ENCODE measurements at regions not wholly inside any gene's neighbourhood (a gene's known extent, or its start where the extent isn't known, plus 50 kb on each side); places are given as distances from the start of the nearest gene placed in this dataset.

DNA sequence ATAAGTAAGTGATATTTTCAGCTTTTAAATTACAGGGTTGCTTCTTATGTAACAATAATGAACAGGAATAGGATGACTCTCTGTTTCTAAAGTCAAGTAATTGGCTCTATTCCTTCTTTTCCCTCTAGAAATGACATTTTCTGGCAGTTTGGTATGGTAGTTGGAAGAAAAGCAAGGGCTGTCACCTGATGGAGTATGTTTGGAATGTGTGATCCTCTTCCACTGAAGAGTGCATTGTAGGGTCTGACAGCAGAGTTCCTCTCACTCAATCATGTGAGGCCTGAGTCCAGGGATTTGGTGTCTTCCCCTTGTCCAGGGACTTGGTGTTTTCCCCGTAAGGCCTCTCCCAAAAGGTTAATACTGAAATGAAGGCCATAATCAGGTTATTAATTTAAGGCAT is 233.8 kb upstream of the FBXL7 start:
- Histone ChIP-seq H3K9ac (ENCODE audit: low read length) (no peak overlapping the region), H3K27me3 (replicated peaks in 1 of 4; ENCODE audit: control extremely low read depth in 1 of 4, control insufficient read depth in 3 of 4, insufficient read depth in 4 of 4, low read length in 3 of 4) (no peaks in the 10 kb centered on the region), H3K9me3 (ENCODE audit: control extremely low read depth in 1 of 3, control insufficient read depth in 2 of 3, insufficient read depth in 1 of 3, low read length in 2 of 3) (peaks cover 0 to 4% (median under 1%) of the 10 kb centered on the region in 3 donors), H3K4me2 (replicated peaks; ENCODE audit: low read depth, low read length, poor library complexity, severe bottlenecking) (no peak overlapping the region), H3K4me1 (ENCODE audit: control insufficient read depth in 2 of 2, insufficient read depth in 2 of 2, low read length in 2 of 2) (no peaks in the 10 kb centered on the region), H3K79me2 (ENCODE audit: control insufficient read depth, insufficient read depth, low read length) (no peaks in the 10 kb centered on the region), H3K4me3 (ENCODE audit: control extremely low read depth in 1 of 5, extremely low read depth in 1 of 5, insufficient read depth in 1 of 5, low read depth in 2 of 5, low read length in 4 of 5) (no peak overlapping the region), H3K36me3 (replicated peaks in 1 of 2; ENCODE audit: control extremely low read depth in 1 of 2, control insufficient read depth in 1 of 2, extremely low read depth in 1 of 2, insufficient read depth in 2 of 2, low read length in 1 of 2) (no peaks in the 10 kb centered on the region), H4K20me1 (ENCODE audit: control insufficient read depth, insufficient read depth, low read length, poor library complexity, severe bottlenecking) (no peaks in the 10 kb centered on the region), H2AFZ (ENCODE audit: insufficient read depth, low read depth, low read length, poor library complexity, severe bottlenecking) (no peak overlapping the region), H3K27ac (ENCODE audit: low read length in 2 of 2) (no peak overlapping the region)
- no peak overlapping the region for H3K27ac Mint-ChIP-seq
- ATAC-seq (ENCODE audit: low read depth) (no peak), DNase-seq (no peak)
- no CpG with 5 or more reads among the region's 1 CpG for WGBS (ENCODE audit: insufficient coverage)
- ChIA-PET POLR2A (no interaction called here), CTCF (no interaction called here)
- no peaks in the 10 kb centered on the region for H3K27me3 Mint-ChIP-seq
- H3K4me1 Mint-ChIP-seq, result no peaks in the 10 kb centered on the region
- no peak overlapping the region for H3K4me3 Mint-ChIP-seq
- intact Hi-C loops (cut with micrococcal nuclease), result no loop called here
- TF ChIP-seq EZH2 (IDR thresholded peaks at IDR 0.05; ENCODE audit: borderline replicate concordance, insufficient read depth, low read depth, low read length, poor library complexity, severe bottlenecking), result no peak
- TF ChIP-seq, protein P1, sequence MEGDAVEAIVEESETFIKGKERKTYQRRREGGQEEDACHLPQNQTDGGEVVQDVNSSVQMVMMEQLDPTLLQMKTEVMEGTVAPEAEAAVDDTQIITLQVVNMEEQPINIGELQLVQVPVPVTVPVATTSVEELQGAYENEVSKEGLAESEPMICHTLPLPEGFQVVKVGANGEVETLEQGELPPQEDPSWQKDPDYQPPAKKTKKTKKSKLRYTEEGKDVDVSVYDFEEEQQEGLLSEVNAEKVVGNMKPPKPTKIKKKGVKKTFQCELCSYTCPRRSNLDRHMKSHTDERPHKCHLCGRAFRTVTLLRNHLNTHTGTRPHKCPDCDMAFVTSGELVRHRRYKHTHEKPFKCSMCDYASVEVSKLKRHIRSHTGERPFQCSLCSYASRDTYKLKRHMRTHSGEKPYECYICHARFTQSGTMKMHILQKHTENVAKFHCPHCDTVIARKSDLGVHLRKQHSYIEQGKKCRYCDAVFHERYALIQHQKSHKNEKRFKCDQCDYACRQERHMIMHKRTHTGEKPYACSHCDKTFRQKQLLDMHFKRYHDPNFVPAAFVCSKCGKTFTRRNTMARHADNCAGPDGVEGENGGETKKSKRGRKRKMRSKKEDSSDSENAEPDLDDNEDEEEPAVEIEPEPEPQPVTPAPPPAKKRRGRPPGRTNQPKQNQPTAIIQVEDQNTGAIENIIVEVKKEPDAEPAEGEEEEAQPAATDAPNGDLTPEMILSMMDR (IDR thresholded peaks at IDR 0.05), result no peak
- no peaks in the 10 kb centered on the region for H3K9me3 Mint-ChIP-seq (ENCODE audit: insufficient read depth)

DNA sequence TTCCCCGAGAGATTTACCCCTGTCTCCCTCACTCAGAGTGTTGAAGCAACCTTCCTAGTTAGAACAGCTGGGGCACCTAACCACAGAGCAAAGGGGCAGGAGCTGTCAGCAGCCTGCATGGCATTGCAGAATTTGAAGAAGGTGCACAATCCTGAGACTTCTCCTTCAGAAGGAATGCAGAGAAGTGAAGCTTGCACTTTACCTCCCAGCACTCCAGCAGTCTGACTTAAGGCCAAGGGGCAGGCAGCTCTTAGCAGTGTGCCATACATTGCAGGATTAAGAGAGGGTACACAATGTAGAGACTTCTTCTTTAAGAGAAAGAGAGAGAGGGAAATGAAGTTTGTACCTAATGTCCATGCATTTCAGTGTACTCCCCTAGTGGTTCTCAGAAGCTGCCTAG is 236.0 kb upstream of the FBXL7 start:
- no peak overlapping the region for H3K27ac Mint-ChIP-seq
- H3K4me2 ChIP-seq (replicated peaks; ENCODE audit: low read depth, low read length, poor library complexity, severe bottlenecking), result no peak overlapping the region
- H3K27me3 Mint-ChIP-seq, result no peaks in the 10 kb centered on the region
- no peak overlapping the region for H2AFZ ChIP-seq (ENCODE audit: insufficient read depth, low read depth, low read length, poor library complexity, severe bottlenecking)
- H3K4me3 ChIP-seq (ENCODE audit: control extremely low read depth in 1 of 5, extremely low read depth in 1 of 5, insufficient read depth in 1 of 5, low read depth in 2 of 5, low read length in 4 of 5), result no peak overlapping the region
- H3K4me3 Mint-ChIP-seq, result no peak overlapping the region
- ATAC-seq (ENCODE audit: low read depth), result no peak
- ChIA-PET POLR2A (no interaction called here), CTCF (no interaction called here)
- intact Hi-C loops (cut with micrococcal nuclease), result no loop called here
- no peak for DNase-seq
- H3K4me1 Mint-ChIP-seq, result no peaks in the 10 kb centered on the region
- H3K27me3 ChIP-seq (replicated peaks in 1 of 4; ENCODE audit: control extremely low read depth in 1 of 4, control insufficient read depth in 3 of 4, insufficient read depth in 4 of 4, low read length in 3 of 4), result no peaks in the 10 kb centered on the region
- H3K9me3 ChIP-seq (ENCODE audit: control extremely low read depth in 1 of 3, control insufficient read depth in 2 of 3, insufficient read depth in 1 of 3, low read length in 2 of 3), result peaks cover 0 to 4% (median 0%) of the 10 kb centered on the region in 3 donors
- no peaks in the 10 kb centered on the region for H3K36me3 ChIP-seq (replicated peaks in 1 of 2; ENCODE audit: control extremely low read depth in 1 of 2, control insufficient read depth in 1 of 2, extremely low read depth in 1 of 2, insufficient read depth in 2 of 2, low read length in 1 of 2)
- H3K27ac ChIP-seq (ENCODE audit: low read length in 2 of 2), result no peak overlapping the region
- no peaks in the 10 kb centered on the region for H3K4me1 ChIP-seq (ENCODE audit: control insufficient read depth in 2 of 2, insufficient read depth in 2 of 2, low read length in 2 of 2)
- H3K9ac ChIP-seq (ENCODE audit: low read length), result no peak overlapping the region
- TF ChIP-seq, protein P1 (IDR thresholded peaks at IDR 0.05), result no peak
- TF ChIP-seq EZH2 (IDR thresholded peaks at IDR 0.05; ENCODE audit: borderline replicate concordance, insufficient read depth, low read depth, low read length, poor library complexity, severe bottlenecking), result no peak
- WGBS (ENCODE audit: insufficient coverage), result no CpG with 5 or more reads among the region's 1 CpG
- H4K20me1 ChIP-seq (ENCODE audit: control insufficient read depth, insufficient read depth, low read length, poor library complexity, severe bottlenecking), result no peaks in the 10 kb centered on the region
- no peaks in the 10 kb centered on the region for H3K79me2 ChIP-seq (ENCODE audit: control insufficient read depth, insufficient read depth, low read length)
- H3K9me3 Mint-ChIP-seq (ENCODE audit: insufficient read depth), result no peaks in the 10 kb centered on the region

All from B cell (primary cell).